GM21825 (cell line): ENCODE measurements at regions not wholly inside any gene's neighbourhood (a gene's known extent, or its start where the extent isn't known, plus 50 kb on each side); places are given as distances from the start of the nearest gene placed in this dataset.
A peak's percentile ranks its signal among the peaks of the same experiment; 100 is the strongest.

ENCODE experiments used
- ATAC-seq: cut with Tn5 transposase; IDR thresholded peaks from one replicate; pipeline ENCODE4 v1.9.1; 2021; ENCODE audit warnings: mild to moderate bottlenecking, moderate library complexity; ENCODE audit not compliant: unreplicated experiment

DNA sequence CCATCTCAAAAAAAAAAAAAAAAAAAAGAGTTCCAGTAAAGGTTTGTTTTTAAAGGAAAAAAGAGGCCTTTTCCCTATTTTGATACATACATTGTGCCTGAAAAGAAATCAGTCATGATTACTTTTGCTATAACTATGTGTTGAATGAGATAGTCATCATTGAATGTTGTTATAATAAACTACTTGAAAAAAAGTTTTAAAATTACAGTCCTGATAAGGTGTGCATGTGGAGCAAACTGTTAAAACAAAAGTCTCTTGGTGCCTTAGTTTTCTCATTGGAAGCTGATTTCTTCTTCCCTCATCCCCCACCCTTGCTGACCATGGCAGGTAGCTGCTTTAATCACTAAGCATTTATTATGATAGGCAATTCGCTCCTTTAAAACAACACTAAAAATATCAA, 172.3 kb upstream of the TBCA start:
- ATAC-seq: no peak

DNA sequence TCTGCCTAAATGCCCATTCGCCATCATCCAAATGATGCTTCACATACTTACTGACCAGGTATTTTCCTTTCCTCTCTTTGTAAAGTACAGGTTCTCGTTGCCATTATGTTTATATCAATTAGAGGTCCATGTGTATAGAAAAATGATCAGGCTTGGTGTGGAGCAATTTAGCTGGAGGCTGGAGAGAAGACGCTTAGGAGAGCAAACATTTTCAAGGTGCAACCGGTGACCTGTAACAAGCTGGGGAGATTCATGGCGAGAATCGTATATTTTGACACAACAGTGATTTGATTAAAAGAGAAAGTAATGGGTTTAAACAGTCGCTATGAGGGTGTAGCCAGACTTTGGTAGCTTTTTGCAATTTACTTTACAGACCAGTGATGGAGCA, 170.9 kb upstream of the TBCA start:
- ATAC-seq: no peak

DNA sequence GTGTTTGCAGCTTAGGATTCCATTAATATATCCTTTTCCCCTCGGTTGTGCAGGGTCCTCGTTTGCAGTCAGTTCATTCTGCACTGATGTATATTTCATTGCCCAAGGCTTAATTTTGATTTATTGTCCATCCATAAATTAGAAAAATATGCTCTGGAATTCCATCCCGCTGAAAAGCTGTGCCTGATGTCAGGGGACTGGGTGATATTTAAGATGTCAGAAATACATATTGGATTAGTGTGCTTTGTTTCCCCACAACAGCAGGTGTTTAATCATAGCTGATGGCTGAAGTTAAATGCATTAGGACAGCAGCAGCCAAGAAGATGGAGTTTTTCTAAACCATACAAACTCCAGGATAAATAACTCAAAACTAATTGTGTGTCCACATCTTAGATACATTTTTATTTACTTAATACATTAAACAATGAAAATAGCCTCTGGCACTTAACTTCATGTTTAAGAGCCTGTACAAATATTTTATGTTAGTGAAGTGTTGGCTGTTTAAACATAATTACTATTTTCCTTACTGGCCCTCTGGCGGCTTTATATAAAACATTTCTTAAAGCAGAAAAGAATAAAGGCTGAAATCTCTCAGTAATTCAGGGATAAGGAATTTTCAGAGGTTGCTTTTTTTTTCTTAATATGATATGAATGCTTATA, 170.4 kb upstream of the TBCA start:
- no peak for ATAC-seq

DNA sequence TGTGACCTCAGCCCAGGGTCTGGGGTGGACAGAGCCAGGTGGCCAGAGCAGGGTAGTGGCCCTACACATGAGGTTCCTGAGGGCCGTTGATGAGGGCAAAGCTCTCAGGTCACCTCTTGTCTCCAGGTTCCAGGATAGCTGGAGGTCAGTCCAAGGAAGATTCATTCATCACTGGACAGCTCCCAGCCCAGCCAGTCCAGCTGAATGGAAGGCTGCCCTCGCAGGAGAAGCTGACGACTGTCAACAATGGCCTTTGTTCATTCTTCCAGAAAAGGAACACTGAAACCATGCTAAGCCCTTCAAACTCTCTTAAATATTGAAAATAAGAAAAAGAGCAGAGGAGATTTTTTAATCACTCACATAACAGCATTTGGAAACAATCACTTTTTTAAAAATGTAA, 169.7 kb upstream of the TBCA start:
- no peak for ATAC-seq

DNA sequence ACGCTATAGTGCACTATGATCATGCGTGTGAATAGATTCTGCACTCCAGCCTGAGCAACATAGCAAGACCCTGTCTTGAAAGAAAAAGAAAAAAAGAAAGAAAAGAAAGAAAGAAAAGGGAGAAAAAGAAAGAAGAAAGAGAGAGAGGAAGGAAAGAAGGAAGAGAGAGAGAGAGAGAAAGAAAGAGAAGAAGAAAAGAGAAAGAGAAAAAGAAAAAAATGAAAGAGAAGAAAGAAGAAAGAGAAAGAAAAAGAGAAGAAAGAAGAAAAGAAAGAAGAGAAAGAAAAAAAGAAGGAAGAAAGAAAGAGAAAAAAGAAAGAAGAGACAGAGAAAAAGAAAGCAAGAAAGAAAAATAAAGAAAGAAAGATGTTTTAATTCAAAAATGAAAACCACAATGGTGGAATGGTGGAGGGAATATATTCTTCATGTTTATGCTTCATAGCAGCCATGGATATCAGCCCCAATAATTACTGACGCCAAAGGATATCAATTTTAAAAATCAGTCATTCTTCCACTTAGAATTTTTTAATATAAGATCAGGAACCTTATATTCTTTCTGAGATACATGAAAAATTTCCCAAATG, 168.7 kb upstream of the TBCA start:
- no peak for ATAC-seq

DNA sequence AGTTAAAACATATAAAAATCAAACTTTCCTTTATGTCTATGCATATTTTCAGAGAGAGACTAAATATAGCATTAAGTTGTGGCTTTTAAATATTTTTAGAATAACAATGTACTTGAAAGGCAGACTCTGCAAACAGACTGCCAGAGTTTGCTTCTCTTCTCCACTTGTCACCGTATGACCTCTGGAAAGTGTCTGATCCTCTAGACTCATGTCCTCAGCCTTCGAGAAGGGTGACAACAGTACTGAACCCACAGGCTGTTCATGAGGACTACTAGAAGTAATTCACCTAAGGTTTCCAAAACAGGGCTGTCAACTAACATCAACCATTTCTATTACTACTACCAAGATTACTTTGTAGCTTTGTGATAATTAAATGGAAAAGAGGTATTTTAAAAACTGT, 167.7 kb upstream of the TBCA start:
- ATAC-seq: no peak

DNA sequence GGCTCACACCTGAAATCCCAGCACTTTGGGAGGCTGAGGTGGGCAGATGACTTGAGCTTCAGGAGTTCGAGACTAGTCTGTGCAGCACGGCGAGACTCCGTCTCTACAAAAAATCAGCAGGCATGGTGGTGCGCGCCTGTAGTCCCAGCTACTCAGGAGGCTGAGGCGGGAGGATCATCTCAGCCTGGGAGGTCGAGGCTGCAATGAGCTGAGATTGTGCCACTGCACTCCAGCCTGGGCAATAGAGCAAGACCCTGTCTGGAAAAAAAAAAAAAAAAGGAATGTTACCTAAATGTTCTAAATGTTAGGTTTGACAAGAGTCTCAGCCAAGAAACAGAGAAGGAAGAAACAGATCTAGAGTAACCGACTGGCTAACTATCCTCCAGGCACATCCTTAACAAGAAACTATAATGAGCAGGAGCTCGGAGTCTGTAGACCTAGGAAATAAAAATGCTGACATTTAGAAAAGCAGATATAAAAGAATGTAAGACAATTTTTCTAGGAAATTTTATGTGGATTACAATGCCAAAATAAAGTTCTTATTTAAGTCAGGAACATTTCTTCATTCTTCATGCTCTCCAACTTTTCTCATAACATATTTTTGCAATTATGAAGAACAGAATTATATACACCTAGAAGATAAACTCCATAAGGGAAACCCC, 166.6 kb upstream of the TBCA start:
- ATAC-seq: no peak

DNA sequence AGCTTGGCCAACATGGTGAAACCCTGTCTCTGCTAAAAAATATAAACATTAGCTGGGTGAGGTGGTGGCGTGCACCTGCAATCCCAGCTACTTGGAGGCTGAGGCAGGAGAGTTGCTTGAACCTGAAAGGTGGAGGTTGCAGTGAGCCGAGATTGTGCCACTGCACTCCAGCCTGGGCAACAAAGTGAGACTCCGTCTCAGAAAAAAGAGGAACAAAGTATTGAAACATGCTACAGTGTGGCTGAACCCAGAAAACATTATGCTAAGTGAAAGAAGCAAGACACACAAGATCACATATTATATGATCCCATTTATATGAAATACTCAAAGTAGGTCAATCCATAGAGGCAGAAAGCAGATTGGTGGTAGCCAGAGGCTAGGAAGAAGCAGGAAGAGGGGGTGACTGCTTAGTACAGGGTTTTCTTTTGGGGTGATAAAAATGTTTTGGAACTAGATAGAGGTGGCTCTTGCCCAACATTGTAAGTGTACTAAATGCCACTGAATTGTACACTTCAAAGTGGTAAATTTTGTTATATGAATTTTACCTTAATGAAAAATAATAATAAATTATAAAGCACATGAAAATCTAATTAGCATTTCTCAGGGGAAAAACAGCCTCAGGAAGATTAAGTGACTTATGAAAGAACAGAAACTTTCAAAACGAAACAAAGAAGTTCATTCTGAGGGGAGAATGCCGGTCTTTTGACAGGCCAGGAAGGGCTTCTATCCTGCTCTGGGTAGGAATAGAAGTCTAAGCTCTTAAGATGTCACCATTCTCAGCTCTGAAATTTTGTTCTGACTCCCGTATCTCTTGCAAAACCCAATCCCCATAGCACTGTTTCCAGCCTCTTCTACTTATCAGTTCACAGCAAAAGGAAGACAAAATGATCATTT, 161.1 kb upstream of the TBCA start:
- ATAC-seq: peak; percentile 70

DNA sequence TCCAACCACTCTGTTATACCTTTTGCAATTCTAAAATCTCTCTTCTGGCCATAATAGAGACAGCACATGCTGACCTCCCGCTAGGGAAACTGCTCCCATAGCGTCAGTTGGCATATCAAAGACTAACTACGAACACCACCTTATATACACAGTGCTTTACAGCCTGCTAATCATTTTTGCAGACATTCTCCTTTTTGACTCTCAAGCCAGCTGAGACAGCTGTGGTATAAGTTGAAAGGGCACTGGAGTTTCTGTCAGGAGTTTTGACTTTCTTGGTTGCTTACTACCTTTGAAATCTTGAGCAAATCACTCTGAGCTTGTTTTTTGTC, 160.2 kb upstream of the TBCA start:
- peak; percentile 23 for ATAC-seq

DNA sequence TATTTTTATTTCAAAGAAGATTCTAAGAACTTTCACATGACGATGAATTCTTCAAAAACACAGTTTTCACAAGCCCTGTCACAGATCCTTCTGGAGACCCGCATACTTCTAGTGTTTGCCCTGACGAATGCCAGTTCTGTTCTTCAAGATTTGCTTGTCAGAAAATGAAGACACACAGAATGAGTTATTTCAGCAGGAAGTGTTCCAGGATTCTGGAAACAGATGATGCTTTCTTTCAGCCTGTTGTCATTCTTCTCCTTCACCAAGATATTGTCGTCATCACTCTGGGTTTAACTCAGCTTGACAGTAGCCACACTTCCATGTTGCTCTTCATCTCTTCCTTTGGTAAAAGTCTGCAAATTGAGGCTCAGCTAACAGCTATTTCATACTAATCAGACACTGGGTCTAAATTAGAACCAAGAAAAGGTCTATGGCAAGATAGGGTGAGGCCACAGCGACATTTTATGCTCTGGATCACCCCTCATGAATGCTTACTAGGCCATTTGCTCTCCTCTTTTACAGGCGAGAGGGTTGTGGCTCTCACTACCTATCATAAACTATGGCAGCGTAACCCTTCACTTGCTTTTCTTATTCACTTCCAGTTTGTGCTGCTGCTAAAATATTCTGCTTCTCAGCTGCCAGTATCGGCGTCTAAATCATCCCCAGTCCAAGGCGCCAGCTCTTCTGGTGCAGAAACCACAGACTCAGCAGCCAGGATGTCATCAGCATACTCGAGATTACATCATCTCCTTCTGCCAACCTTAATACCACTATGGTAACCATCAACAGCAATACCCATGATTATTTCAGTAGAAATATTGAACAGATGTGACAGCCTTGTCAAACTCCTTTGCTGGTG, 159.6 kb upstream of the TBCA start:
- peak; percentile 62 for ATAC-seq

DNA sequence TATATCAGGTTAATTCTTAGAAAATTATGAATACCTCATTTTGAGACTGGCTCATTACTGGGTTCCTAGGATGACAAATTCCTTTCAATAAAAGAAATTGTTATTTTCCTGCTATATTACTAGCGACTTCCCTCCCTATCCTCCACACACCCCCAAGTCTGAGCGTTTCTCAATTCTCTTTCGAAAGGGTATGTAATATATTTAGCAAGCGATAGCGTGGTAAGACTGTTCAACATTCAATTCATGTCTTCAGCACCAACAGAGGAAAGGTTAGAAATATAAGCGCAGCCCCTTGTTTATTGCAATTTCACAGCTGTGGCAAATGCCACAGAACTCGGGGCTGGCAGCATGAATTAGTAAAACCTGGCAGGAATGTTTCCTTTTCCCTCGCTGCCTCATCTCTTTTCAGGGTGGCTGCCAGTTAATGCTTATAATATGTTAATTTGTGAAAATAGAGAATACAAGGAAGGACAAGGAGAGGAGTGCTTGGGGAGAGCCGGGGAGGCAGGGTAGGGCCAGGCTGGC, 152.7 kb upstream of the TBCA start:
- no peak for ATAC-seq

DNA sequence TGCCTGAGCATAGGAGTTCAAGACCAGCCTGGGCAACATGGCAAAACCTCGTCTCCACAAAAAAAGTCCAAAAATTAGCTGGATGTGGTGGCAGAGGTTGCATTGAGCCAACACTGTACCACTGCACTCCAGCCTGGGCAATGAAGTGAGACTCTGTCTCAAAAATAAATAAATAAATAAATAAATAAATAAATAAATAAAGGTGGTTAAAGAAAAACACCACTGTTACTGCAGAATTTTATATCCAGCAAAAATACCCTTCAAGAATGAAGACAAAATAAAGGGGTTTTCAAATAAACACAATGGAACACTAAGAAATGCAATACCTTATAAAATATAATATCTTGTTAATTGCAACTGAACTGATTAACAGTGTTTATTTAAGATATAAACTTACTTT, 150.2 kb upstream of the TBCA start:
- no peak for ATAC-seq

DNA sequence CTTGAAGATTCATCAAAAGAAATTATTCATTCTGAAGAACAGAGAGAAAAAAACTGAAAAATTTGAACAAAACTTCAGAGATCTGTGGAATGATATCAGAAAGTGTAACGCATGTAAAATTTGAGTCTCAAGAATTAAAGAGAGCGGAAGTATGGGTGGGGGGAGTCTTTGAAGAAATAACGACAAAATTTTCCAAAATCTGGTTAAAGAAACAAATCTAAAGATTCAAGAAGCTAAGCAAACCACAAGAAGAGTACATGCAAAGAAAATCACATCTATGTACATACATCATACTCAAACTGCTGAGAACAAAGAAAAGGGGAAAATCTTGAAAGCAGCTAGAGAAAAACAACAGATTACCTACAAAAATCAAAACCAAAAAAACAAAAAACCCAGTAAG, 149.4 kb upstream of the TBCA start:
- ATAC-seq: no peak

DNA sequence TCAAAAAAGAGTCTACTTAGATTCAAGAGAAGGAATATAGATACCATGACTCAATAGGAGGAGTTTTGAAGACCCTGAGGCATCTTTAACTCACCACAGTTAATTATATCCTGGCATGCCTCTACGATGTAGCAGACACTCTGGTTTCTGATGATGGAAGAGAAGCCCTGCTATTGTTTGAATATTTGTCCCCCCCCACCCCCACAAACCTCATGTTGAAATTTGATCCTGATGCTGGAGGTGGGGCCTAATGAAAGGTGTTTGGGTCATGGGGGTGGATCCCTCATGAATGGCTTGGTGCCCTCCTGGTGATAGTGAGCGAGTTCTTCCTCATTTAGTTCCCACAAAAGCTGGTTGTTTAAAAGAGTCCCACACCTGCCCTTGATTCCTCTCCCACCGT, 147.9 kb upstream of the TBCA start:
- ATAC-seq: no peak

DNA sequence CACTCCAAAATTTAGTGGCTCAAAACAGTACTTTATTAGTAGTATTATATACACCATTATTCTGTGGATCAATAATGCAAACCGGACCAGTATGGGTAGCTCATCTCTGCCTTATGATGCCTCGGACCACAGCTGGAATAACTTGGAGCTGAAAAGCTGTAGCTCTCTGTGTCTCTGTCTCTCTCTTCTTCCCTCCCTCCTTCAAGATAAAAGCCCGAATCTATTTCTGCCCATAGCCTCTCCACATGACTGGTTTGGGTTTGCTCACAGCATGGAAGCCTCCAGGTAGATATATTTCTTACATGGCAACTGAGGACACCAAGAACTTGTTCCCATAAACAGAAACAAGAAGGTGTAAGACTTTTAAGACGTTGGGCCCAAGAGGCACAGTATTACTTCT, 147.5 kb upstream of the TBCA start:
- ATAC-seq: no peak

DNA sequence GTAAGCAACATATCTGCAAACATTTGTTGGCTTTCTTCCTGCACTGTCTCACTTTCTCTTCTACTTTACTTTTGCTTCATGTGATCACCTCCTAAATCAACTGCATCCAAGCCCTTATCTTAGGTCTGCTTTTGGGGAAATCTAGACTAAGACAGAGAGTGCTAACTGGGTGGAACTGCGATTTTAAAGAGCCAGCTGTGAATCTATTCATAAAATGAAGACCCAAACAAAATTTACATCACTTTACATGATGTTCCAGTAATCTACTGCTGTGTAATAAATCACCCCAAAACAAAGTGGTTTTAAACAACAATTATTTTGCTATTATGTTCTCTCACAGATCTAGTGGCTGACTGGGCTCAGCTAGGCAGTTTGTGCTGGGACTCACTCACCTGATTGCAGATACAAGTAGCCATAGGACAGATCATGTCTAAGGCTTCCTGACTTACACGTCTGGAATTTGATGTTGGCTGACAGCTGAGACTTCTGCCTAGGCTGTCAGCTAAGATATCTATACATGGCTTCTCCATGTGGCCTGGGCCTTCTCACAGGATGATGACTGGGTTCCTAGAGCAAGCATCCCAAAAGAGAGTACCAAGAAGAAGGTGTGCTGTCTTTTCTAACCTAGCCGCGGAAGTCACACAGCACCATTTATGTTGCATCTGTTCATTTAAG, 145.1 kb upstream of the TBCA start:
- no peak for ATAC-seq

DNA sequence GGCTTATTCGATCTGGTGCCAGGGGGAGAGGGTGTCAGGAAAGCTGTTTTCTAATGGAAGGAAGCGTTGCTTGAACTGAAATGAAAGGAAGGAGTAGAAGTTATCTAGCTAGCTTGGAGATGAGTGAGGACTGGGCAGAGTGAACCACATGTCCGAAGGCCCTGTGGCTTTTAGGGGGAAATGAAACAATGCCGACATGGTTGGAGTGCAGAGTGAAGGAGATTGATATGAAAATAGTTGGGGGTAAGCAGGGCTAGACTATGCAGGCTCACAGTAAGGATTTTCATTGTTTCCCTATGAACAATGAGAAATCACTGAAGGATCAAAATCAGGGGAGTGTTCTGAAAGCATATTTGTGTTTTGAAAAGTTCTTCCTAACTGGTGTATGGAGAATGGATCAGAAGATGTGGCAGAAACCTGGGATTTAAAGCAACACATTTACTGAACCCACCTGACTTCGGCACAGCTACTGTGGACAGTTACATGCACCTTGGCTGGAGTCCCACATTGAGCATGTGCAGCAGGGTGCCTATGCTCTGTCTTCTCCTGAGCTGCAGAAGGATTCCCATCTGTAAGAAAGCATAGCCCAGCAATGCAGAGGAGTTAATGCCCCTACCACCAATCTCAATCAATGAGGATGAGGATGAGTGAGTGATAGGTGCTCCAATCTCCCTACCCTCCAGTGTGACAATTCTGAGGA, 144.4 kb upstream of the TBCA start:
- ATAC-seq: no peak

DNA sequence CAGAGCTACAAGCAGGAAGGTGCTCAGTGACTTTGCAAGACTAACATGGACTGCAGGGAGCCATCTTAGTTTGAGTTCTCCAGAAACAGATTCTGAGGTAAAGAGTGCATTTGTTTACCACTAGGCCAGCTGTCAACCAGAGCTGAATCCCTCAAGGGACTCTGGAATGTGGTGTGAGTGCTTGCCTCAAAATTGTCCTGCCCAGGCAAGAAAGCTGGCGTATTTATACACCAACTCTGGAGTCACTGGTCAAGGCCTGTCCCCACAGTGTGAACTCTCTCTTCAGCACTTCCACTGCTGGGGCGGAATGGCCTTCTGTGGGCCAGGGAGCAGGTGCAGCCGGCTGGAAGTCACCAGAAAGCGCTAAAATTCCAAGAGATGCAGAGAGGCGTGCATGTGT, 139.2 kb upstream of the TBCA start:
- ATAC-seq: no peak

DNA sequence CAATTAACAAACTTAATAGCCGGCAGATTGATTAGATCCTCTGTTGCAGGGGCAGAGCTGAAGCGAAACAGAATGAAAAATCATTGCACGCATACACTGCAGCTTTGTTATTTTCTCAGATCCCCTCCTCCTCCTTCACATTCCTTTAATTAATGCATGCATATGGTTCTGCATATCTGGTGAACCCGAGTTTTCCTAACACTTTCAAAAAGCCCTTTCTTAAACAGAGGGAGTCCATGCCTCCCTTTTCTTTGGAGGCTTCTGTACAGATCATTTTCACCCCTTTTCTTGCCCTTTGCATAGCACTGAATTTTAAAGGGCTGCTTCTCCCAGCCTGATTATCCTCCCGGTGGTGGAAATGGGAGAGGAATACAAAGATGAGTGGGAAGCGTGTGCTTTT, 136.6 kb upstream of the TBCA start:
- no peak for ATAC-seq
